Aorta (tissue), 5 donors: ENCODE measurements at regions not wholly inside any gene's neighbourhood (a gene's known extent, or its start where the extent isn't known, plus 50 kb on each side); places are given as distances from the start of the nearest gene placed in this dataset.

ENCODE experiments used
- ATAC-seq: fragments of 200-7000 bp; cut with Tn5 transposase; one replicate; pipeline ENCODE4 v1.9.1; 2022; ENCODE audit warnings: moderate library complexity; ENCODE audit not compliant: low FRiP score
- DNase-seq, 2 donors: peaks; one replicate each; pipeline ENCODE4 v3.0.0-alpha.2; 2020
- H3K27ac ChIP-seq, 2 donors: one replicate each; pipeline ENCODE4 v1.5.1; 2013; ENCODE audit warnings: low read length in 2 of 2, mild to moderate bottlenecking in 2 of 2, moderate library complexity in 2 of 2, control low read depth in 1 of 2, inconsistent platforms in 1 of 2, low read depth in 1 of 2
- H3K27me3 ChIP-seq, 2 donors: one replicate each; pipeline ENCODE4 v1.6.1; 2013; ENCODE audit warnings: control low read depth in 1 of 2, low read length in 1 of 2, mild to moderate bottlenecking in 1 of 2, moderate library complexity in 1 of 2; ENCODE audit not compliant: insufficient read depth in 2 of 2, control insufficient read depth in 1 of 2
- H3K36me3 ChIP-seq, 2 donors: one replicate each; pipeline ENCODE4 v1.6.1; 2013; ENCODE audit warnings: control low read depth in 1 of 2, low read length in 1 of 2, mild to moderate bottlenecking in 1 of 2; ENCODE audit not compliant: insufficient read depth in 2 of 2, control insufficient read depth in 1 of 2
- H3K4me1 ChIP-seq, 2 donors: one replicate each; pipeline ENCODE4 v1.6.1; 2013; ENCODE audit warnings: low read length in 2 of 2, control low read depth in 1 of 2, mild to moderate bottlenecking in 1 of 2, moderate library complexity in 1 of 2; ENCODE audit not compliant: insufficient read depth in 2 of 2, control insufficient read depth in 1 of 2
- H3K4me3 ChIP-seq, 2 donors: one replicate each; pipeline ENCODE4 v1.5.1; 2013; ENCODE audit warnings: low read length in 2 of 2, control low read depth in 1 of 2, mild to moderate bottlenecking in 1 of 2
- H3K9me3 ChIP-seq: one replicate; pipeline ENCODE4 v1.6.1; 2013; ENCODE audit warnings: mild to moderate bottlenecking, low read length; ENCODE audit not compliant: control insufficient read depth
- WGBS, 2 donors: extraction: QIAGEN DNeasy Blood & Tissue Kit; methylation state at CpG; one replicate each; pipeline ENCODE4 v1.1.7; 2013; 5-methylcytosine and 5-hydroxymethylcytosine counted together
- intact Hi-C, 2 donors: fragments of 100-400 bp; cut with DNase I; formaldehyde crosslinking; loops; one replicate each; pipeline versions ENCODE4 v1.14.2 to v1.15.0; 2022
- donor health status: healthy with polysubstance abuse.
- donor health status: Bipolar disorder and iron deficiency.
- donor health status: DM: no; HTN: no; CAD: no.
- donor health status: DM: no; HTN: no; CAD: no.
- donor health status: DM: yes; HTN: yes; CAD: no.

- Histone ChIP-seq H3K27ac (no peak overlapping the region), H3K9me3 (no peaks in the 10 kb centered on the region), H3K36me3 (no peaks in the 10 kb centered on the region), H3K4me1 (no peaks in the 10 kb centered on the region), H3K27me3 (no peaks in the 10 kb centered on the region), H3K4me3 (no peak overlapping the region)
- intact Hi-C loops: no loop called here
- DNase-seq (no peak), ATAC-seq (no peak)
- WGBS, 2 donors: 97 to 98% methylated on average over 3 of the region's 3 CpGs
Measured at GRCh38 chr2:152929628-152930027, 211.2 kb downstream of the ARL6IP6 start.

GRCh38 chr2:152925547-152926448, 207.4 kb downstream of the ARL6IP6 start:
- H3K9me3 ChIP-seq: no peaks in the 10 kb centered on the region
- DNase-seq: peak in 1 of 2 donors; percentile 57
- intact Hi-C loops: no loop called here

GRCh38 chr2:152924722-152925121, 206.3 kb downstream of the ARL6IP6 start:
- Histone ChIP-seq H3K36me3 (no peaks in the 10 kb centered on the region), H3K9me3 (no peaks in the 10 kb centered on the region), H3K4me3 (no peak overlapping the region), H3K4me1 (no peaks in the 10 kb centered on the region), H3K27me3 (no peaks in the 10 kb centered on the region), H3K27ac (no peak overlapping the region)
- intact Hi-C loops: no loop called here
- WGBS, 2 donors: 73 to 76% methylated on average over 3 of the region's 3 CpGs
- DNase-seq: no peak
- ATAC-seq: no peak

More at GRCh38 chr2:152925547-152926448, 207.4 kb downstream of the ARL6IP6 start:
- Histone ChIP-seq H3K36me3 (no peaks in the 10 kb centered on the region), H3K27me3 (no peaks in the 10 kb centered on the region), H3K27ac (no peak overlapping the region), H3K4me3 (no peak overlapping the region), H3K4me1 (no peaks in the 10 kb centered on the region)
- ATAC-seq: peak; percentile 70
- WGBS, 2 donors: 27 to 33% methylated on average over 11 of the region's 11 CpGs

- Histone ChIP-seq H3K36me3 (no peaks in the 10 kb centered on the region), H3K4me1 (no peaks in the 10 kb centered on the region), H3K27me3 (no peaks in the 10 kb centered on the region), H3K4me3 (no peak overlapping the region), H3K27ac (no peak overlapping the region), H3K9me3 (no peaks in the 10 kb centered on the region)
- no peak for ATAC-seq
- DNase-seq: no peak
- intact Hi-C loops: no loop called here
- WGBS, 2 donors: 90 to 91% methylated on average over 1 of the region's 1 CpG
Measured at GRCh38 chr2:152924219-152924618, 205.8 kb downstream of the ARL6IP6 start.

GRCh38 chr2:152920846-152921245, 202.4 kb downstream of the ARL6IP6 start:
- DNase-seq (no peak), ATAC-seq (no peak)
- no peaks in the 10 kb centered on the region for H3K4me1 ChIP-seq
- no peak overlapping the region for H3K27ac ChIP-seq
- H3K27me3 ChIP-seq: no peaks in the 10 kb centered on the region
- intact Hi-C loops: no loop called here
- no peak overlapping the region for H3K4me3 ChIP-seq
- peaks cover 2% of the 10 kb centered on the region for H3K9me3 ChIP-seq
- 56 to 60% methylated on average over 2 of the region's 2 CpGs for WGBS, 2 donors
- H3K36me3 ChIP-seq: no peaks in the 10 kb centered on the region

- H3K4me1 ChIP-seq: no peaks in the 10 kb centered on the region
- H3K36me3 ChIP-seq: no peaks in the 10 kb centered on the region
- no peaks in the 10 kb centered on the region for H3K27me3 ChIP-seq
- H3K27ac ChIP-seq: no peak overlapping the region
- H3K4me3 ChIP-seq: no peak overlapping the region
- ATAC-seq (no peak), DNase-seq (no peak)
- no peaks in the 10 kb centered on the region for H3K9me3 ChIP-seq
- intact Hi-C loops: no loop called here
Measured at GRCh38 chr2:152910970-152911369, 192.6 kb downstream of the ARL6IP6 start.

- no peaks in the 10 kb centered on the region for H3K4me1 ChIP-seq
- no peak for ATAC-seq
- no peak overlapping the region for H3K27ac ChIP-seq
- 71 to 78% methylated on average over 5 of the region's 5 CpGs for WGBS, 2 donors
- H3K36me3 ChIP-seq: no peaks in the 10 kb centered on the region
- no peaks in the 10 kb centered on the region for H3K27me3 ChIP-seq
- intact Hi-C loops: no loop called here
- no peak overlapping the region for H3K4me3 ChIP-seq
- H3K9me3 ChIP-seq: no peaks in the 10 kb centered on the region
- DNase-seq: no peak
Measured at GRCh38 chr2:152907046-152907445, 188.6 kb downstream of the ARL6IP6 start.

- Histone ChIP-seq H3K36me3 (no peaks in the 10 kb centered on the region), H3K4me3 (no peak overlapping the region), H3K9me3 (no peaks in the 10 kb centered on the region), H3K4me1 (no peaks in the 10 kb centered on the region), H3K27ac (no peak overlapping the region), H3K27me3 (no peaks in the 10 kb centered on the region)
- intact Hi-C loops: no loop called here
- no peak for ATAC-seq
- WGBS, 2 donors: 79 to 86% methylated on average over 5 of the region's 5 CpGs
- DNase-seq: no peak
Measured at GRCh38 chr2:152894051-152894450, 175.6 kb downstream of the ARL6IP6 start.

GRCh38 chr2:152890736-152891135, 172.3 kb downstream of the ARL6IP6 start:
- no peak for DNase-seq
- H3K4me3 ChIP-seq: no peak overlapping the region
- H3K36me3 ChIP-seq: no peaks in the 10 kb centered on the region
- intact Hi-C loops: no loop called here
- no peak overlapping the region for H3K27ac ChIP-seq
- 14 to 19% methylated on average over 2 of the region's 2 CpGs for WGBS, 2 donors
- H3K4me1 ChIP-seq: no peaks in the 10 kb centered on the region
- no peaks in the 10 kb centered on the region for H3K27me3 ChIP-seq
- no peak for ATAC-seq
- H3K9me3 ChIP-seq: no peaks in the 10 kb centered on the region
